Hepatocyte (in vitro differentiated cells): ENCODE measurements at regions not wholly inside any gene's neighbourhood (a gene's known extent, or its start where the extent isn't known, plus 50 kb on each side); places are given as distances from the start of the nearest gene placed in this dataset.

Experiments
- DNase-seq: peaks from one replicate; pipeline ENCODE4 v3.0.0-alpha.2; 2016; ENCODE audit warnings: low spot score
- H2AFZ ChIP-seq: fragments of 200-600 bp; sonication (generic); 2 replicates; pipeline ENCODE4 v1.6.0; 2016; ENCODE audit warnings: antibody characterized with exemption, mild to moderate bottlenecking
- H3K27ac ChIP-seq: fragments of 200-600 bp; sonication (generic); 2 replicates; pipeline ENCODE4 v1.5.1; 2016; ENCODE audit warnings: mild to moderate bottlenecking
- H3K27me3 ChIP-seq: fragments of 200-600 bp; sonication (generic); 2 replicates; pipeline ENCODE4 v1.6.1; 2016
- H3K36me3 ChIP-seq: fragments of 200-600 bp; sonication (generic); replicated peaks from 2 replicates; pipeline ENCODE4 v1.5.1; 2016; ENCODE audit warnings: low read depth; ENCODE audit not compliant: insufficient read depth
- H3K4me1 ChIP-seq: fragments of 200-600 bp; sonication (generic); 2 replicates; pipeline ENCODE4 v1.5.1; 2016; ENCODE audit warnings: mild to moderate bottlenecking, moderate library complexity; ENCODE audit not compliant: insufficient read depth
- H3K4me2 ChIP-seq: fragments of 200-600 bp; sonication (generic); 2 replicates; pipeline ENCODE4 v1.6.0; 2016
- H3K4me3 ChIP-seq: fragments of 200-600 bp; sonication (generic); 2 replicates; pipeline ENCODE4 v1.5.1; 2016; ENCODE audit warnings: mild to moderate bottlenecking
- H3K79me2 ChIP-seq: fragments of 200-600 bp; sonication (generic); 2 replicates; pipeline ENCODE4 v1.6.0; 2017; ENCODE audit warnings: mild to moderate bottlenecking
- H3K9me2 ChIP-seq: fragments of 200-600 bp; sonication (generic); replicated peaks from 2 replicates; pipeline ENCODE4 v1.6.0; 2017; ENCODE audit warnings: mild to moderate bottlenecking; ENCODE audit not compliant: insufficient read depth
- H3K9me3 ChIP-seq: fragments of 200-600 bp; sonication (generic); 2 replicates; pipeline ENCODE4 v1.5.1; 2016; ENCODE audit warnings: low read depth, mild to moderate bottlenecking
- H4K20me1 ChIP-seq: fragments of 200-600 bp; sonication (generic); 2 replicates; pipeline ENCODE4 v1.6.0; 2016; ENCODE audit warnings: mild to moderate bottlenecking; ENCODE audit not compliant: insufficient read depth, poor library complexity, severe bottlenecking
- CTCF ChIP-seq: fragments of 200-600 bp; sonication (generic); IDR thresholded peaks from 2 replicates; pipeline ENCODE4 v1.5.1; 2016; ENCODE audit warnings: antibody characterized with exemption, mild to moderate bottlenecking; ENCODE audit not compliant: poor library complexity
- EZH2 ChIP-seq: fragments of 200-600 bp; sonication (generic); IDR thresholded peaks from 2 replicates; pipeline ENCODE4 v1.6.1; 2016; ENCODE audit warnings: antibody characterized with exemption, mild to moderate bottlenecking, borderline replicate concordance
- EZH2phosphoT487 ChIP-seq: fragments of 200-600 bp; sonication (generic); IDR thresholded peaks from one replicate; pipeline ENCODE4 v1.6.1; 2018; ENCODE audit warnings: antibody characterized with exemption, mild to moderate bottlenecking, low read depth, moderate library complexity; ENCODE audit not compliant: unreplicated experiment, severe bottlenecking
- WGBS: methylation state at CpG from one replicate; pipeline ENCODE4 v1.1.6; 2016; ENCODE audit warnings: low lambda C conversion rate; ENCODE audit errors: missing lambda C conversion rate; 5-methylcytosine and 5-hydroxymethylcytosine counted together

GRCh38 chr3:113138839-113139743 is 72.3 kb upstream of the BOC start:
- Histone ChIP-seq H3K79me2 (no peaks in the 10 kb centered on the region), H3K4me2 (no peak overlapping the region), H4K20me1 (no peaks in the 10 kb centered on the region), H3K36me3 (no peaks in the 10 kb centered on the region), H3K27ac (no peak overlapping the region), H3K9me2 (no peaks in the 10 kb centered on the region), H3K4me1 (no peaks in the 10 kb centered on the region), H3K9me3 (no peaks in the 10 kb centered on the region), H3K4me3 (no peak overlapping the region), H2AFZ (no peak overlapping the region), H3K27me3 (no peaks in the 10 kb centered on the region)
- DNase-seq, result no peak
- TF ChIP-seq EZH2, result no peak
- TF ChIP-seq CTCF, result no peak
- no peak for TF ChIP-seq EZH2phosphoT487
- WGBS, result 76% methylated on average over 6 of the region's 6 CpGs

- Histone ChIP-seq H3K27me3 (no peaks in the 10 kb centered on the region), H3K4me1 (no peaks in the 10 kb centered on the region), H3K4me3 (no peak overlapping the region), H3K27ac (no peak overlapping the region), H3K9me3 (no peaks in the 10 kb centered on the region), H3K4me2 (no peak overlapping the region), H3K79me2 (no peaks in the 10 kb centered on the region), H3K9me2 (no peaks in the 10 kb centered on the region), H4K20me1 (no peaks in the 10 kb centered on the region), H3K36me3 (no peaks in the 10 kb centered on the region), H2AFZ (no peak overlapping the region)
- no peak for DNase-seq
- TF ChIP-seq EZH2phosphoT487, result no peak
- no peak for TF ChIP-seq EZH2
- no peak for TF ChIP-seq CTCF
- WGBS, result 98% methylated on average over 2 of the region's 2 CpGs
Observed at GRCh38 chr3:113140876-113141275, 70.5 kb upstream of the BOC start.

GRCh38 chr3:113141543-113141942 is 69.8 kb upstream of the BOC start:
- whole genome bisulfite sequencing, result 91% methylated on average over 2 of the region's 2 CpGs
- Histone ChIP-seq H3K4me1 (peaks cover 5% of the 10 kb centered on the region), H3K27ac (no peak overlapping the region), H3K36me3 (no peaks in the 10 kb centered on the region), H3K4me3 (no peak overlapping the region), H3K27me3 (no peaks in the 10 kb centered on the region), H3K9me2 (no peaks in the 10 kb centered on the region), H4K20me1 (no peaks in the 10 kb centered on the region), H2AFZ (no peak overlapping the region), H3K9me3 (no peaks in the 10 kb centered on the region), H3K4me2 (no peak overlapping the region), H3K79me2 (no peaks in the 10 kb centered on the region)
- no peak for DNase-seq
- TF ChIP-seq EZH2 (no peak), EZH2phosphoT487 (no peak), CTCF (no peak)
